ENCODE measurements at regions not wholly inside any gene's neighbourhood (a gene's known extent, or its start where the extent isn't known, plus 50 kb on each side); places are given as distances from the start of the nearest gene placed in this dataset.
"Not testable (repeated sequence)": the region's sequence is repeated elsewhere in the genome, so short reads cannot be mapped to it uniquely, and the experiment has no call there.

DNA sequence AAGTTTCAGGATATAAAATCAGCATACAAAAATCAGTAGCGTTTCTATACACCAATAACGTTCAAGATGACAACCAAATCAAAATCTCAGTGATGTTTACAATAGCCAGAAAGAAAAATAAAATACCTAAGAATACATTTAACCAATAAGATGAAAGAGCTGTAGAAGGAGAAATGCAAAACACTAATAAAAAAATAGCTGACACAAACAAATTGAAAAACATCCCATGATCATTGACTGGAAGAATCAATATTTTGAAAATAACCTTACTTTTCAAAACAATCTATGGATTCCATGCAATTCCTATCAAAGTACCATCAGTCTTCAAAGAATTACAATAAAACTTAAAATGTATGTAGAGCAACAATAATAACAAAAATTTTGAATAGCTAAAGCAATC lies 1096.3 kb downstream of the FAT4 start:
- Mint-ChIP-seq H3K9me3 (peaks cover 4 to 6% of the 10 kb centered on the region in 2 donors), H3K36me3 (no peaks in the 10 kb centered on the region), H3K27me3 (no peaks in the 10 kb centered on the region), H3K27ac (no peak overlapping the region), H3K4me1 (no peaks in the 10 kb centered on the region), H3K4me3 (no peak overlapping the region)
- ATAC-seq (replicated peaks), result no peak
- no peak for DNase-seq

DNA sequence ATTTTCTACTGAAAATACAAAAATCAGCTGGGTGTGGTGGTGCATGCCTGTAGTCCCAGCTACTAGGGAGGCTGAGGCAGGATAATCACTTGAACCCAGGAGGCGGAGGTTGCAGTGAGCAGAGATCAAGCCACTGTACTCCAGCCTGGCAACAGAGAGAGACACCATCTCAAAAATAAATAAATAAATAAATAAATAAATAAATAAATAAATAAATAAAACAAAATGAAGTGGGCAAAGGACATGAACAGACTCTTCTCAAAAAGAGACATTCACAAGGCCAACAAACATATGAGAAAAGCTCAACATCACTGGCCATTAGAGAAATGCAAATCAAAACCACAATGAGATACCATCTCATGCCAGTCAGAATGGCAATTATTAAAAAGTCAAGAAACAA lies 1097.6 kb downstream of the FAT4 start:
- H3K27ac Mint-ChIP-seq; DNase-seq; ATAC-seq (replicated peaks); H3K27me3 Mint-ChIP-seq; H3K4me3 Mint-ChIP-seq; H3K36me3 Mint-ChIP-seq; H3K4me1 Mint-ChIP-seq; H3K9me3 Mint-ChIP-seq: not testable (repeated sequence)

DNA sequence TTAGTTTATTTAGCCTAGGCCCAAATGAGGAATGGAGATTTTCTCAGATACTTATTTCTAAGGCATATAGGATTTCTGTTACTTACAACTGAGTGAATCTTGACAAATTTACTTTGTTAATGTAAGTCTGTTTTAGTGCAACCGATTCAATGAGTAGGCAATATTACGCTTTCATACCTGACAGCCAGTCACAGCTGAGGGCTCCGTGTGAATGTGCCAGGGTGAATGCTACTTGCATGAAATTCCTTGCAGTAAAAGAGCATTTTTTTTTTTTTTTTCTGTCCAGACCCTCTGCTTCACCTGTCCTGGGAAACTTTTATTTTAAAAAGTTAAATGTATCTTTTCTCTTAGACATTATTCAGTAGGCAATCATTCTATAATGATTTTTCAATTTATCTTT lies 1100.0 kb downstream of the FAT4 start:
- H3K36me3 Mint-ChIP-seq, result no peaks in the 10 kb centered on the region
- no peak for ATAC-seq (replicated peaks)
- H3K4me3 Mint-ChIP-seq, result no peak overlapping the region
- no peak overlapping the region for H3K27ac Mint-ChIP-seq
- no peak for DNase-seq
- peaks cover 9% of the 10 kb centered on the region in 2 donors for H3K9me3 Mint-ChIP-seq
- no peaks in the 10 kb centered on the region for H3K4me1 Mint-ChIP-seq
- H3K27me3 Mint-ChIP-seq, result no peaks in the 10 kb centered on the region

DNA sequence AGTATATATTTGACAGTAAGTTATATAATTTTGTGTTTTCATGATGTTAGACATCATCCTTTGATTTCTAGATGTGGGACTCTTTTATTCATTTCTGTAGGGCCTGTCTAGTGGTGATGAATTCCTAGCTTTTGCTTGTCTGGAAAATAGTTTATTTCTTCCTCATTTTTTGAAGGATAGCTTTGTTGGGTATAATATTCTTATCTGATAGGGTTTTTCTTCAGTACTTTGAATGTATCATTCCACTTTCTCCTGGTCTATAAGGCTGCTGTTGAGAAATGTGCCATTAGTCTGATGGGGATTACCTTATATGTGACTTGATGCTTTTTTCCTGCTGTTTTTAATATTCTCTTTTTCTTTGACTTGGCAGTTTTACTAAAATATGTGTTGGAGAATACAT lies 1104.5 kb downstream of the FAT4 start:
- no peaks in the 10 kb centered on the region for H3K4me1 Mint-ChIP-seq
- H3K27me3 Mint-ChIP-seq, result no peaks in the 10 kb centered on the region
- DNase-seq, result no peak
- no peak overlapping the region for H3K27ac Mint-ChIP-seq
- H3K4me3 Mint-ChIP-seq, result no peak overlapping the region
- H3K36me3 Mint-ChIP-seq, result no peaks in the 10 kb centered on the region
- peaks cover 11 to 13% of the 10 kb centered on the region in 2 donors for H3K9me3 Mint-ChIP-seq
- no peak for ATAC-seq (replicated peaks)

DNA sequence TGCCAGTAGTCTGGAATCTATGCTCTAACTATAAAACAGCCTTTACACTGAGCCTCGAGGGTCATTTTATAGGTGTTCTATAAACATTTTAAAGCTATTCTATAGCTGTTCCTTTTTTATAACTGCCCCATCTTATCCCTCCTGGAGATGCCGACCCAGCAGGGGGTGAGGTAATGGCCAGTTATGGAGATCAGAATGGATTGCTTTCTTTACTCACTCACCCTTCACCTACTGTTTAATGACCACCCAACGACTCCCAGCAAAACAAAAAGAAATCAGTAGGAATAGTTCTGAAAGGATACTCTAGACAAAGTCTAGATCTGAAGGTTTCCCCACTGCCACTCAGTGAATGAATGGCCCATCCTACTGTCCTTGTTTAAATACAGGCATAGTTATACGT lies 1113.1 kb downstream of the FAT4 start:
- peaks cover 0 to 4% of the 10 kb centered on the region in 2 donors for H3K9me3 Mint-ChIP-seq
- no peak overlapping the region for H3K27ac Mint-ChIP-seq
- H3K27me3 Mint-ChIP-seq, result no peaks in the 10 kb centered on the region
- DNase-seq, result no peak
- H3K36me3 Mint-ChIP-seq, result no peaks in the 10 kb centered on the region
- H3K4me1 Mint-ChIP-seq, result no peaks in the 10 kb centered on the region
- no peak overlapping the region for H3K4me3 Mint-ChIP-seq
- ATAC-seq (replicated peaks), result no peak

DNA sequence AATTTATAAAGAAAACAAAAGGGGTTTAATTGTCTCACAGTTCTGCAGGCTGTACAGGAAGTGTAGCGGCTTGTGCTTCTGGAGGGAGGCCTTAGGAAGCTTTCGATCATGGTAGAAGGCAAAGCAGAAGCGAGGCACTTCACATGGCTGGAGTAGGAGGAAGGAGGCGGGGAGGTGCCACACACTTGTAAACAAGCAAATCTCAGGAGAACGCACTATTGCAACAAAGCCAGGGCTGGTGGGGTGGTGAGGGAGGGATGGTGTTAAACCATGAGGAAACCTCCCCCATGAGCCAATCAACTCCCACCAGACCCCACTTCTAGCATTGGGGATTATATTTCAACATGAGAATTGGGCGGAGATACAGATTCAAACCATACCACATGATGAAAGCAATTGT lies 1116.3 kb downstream of the FAT4 start:
- H3K4me3 Mint-ChIP-seq, result no peak overlapping the region
- H3K36me3 Mint-ChIP-seq, result no peaks in the 10 kb centered on the region
- H3K4me1 Mint-ChIP-seq, result no peaks in the 10 kb centered on the region
- ATAC-seq (replicated peaks) (no peak), DNase-seq (no peak)
- no peaks in the 10 kb centered on the region for H3K27me3 Mint-ChIP-seq
- no peak overlapping the region for H3K27ac Mint-ChIP-seq
- H3K9me3 Mint-ChIP-seq, result peaks cover 0 to 4% of the 10 kb centered on the region in 2 donors

DNA sequence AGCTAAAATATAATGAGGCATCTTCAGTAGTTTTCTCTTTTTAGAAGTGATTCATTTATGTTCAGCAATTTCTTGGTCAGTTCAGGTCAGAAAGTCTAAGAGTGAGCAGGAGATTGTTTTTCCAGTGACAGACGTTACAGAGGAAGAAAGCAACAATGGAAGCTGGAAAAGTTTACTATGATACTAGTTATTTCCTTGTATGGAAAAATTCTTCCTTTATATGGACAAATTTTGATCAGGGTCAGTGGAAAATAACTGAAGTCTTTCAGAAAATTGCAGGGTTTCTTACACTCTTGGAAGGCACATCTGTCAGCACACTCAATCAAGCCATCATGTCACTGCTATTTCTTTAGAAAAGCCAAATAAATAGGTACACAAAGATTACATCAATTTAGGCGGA lies 1120.7 kb downstream of the FAT4 start:
- Mint-ChIP-seq H3K27ac (no peak overlapping the region), H3K4me3 (no peak overlapping the region), H3K27me3 (no peaks in the 10 kb centered on the region), H3K4me1 (no peaks in the 10 kb centered on the region), H3K9me3 (peaks cover 0 to 4% of the 10 kb centered on the region in 2 donors), H3K36me3 (no peaks in the 10 kb centered on the region)
- no peak for DNase-seq
- no peak for ATAC-seq (replicated peaks)

DNA sequence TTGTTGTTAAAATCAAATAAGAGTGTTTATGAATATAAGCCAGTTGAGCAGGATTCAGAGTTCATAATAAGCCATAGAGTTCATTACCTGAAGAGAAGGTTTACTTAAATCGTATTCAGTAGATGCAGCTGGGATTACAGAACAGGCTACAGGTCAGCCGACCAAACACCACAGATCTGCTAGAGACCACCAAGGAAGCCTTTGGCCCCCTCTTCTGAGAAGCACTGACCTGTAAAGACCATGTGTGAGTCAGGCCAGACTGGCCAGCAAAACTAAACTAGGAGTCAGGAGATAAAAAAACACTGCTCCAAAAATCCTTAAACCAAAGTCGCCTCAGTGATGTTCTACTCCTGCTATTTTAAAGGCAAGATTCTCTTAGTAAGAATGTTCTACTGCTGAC lies 1125.5 kb downstream of the FAT4 start:
- DNase-seq (no peak), ATAC-seq (replicated peaks) (no peak)
- peaks cover 2 to 4% of the 10 kb centered on the region in 2 donors for H3K9me3 Mint-ChIP-seq
- H3K27ac Mint-ChIP-seq, result no peak overlapping the region
- H3K36me3 Mint-ChIP-seq, result no peaks in the 10 kb centered on the region
- H3K4me3 Mint-ChIP-seq, result no peak overlapping the region
- H3K4me1 Mint-ChIP-seq, result no peaks in the 10 kb centered on the region
- H3K27me3 Mint-ChIP-seq, result no peaks in the 10 kb centered on the region

DNA sequence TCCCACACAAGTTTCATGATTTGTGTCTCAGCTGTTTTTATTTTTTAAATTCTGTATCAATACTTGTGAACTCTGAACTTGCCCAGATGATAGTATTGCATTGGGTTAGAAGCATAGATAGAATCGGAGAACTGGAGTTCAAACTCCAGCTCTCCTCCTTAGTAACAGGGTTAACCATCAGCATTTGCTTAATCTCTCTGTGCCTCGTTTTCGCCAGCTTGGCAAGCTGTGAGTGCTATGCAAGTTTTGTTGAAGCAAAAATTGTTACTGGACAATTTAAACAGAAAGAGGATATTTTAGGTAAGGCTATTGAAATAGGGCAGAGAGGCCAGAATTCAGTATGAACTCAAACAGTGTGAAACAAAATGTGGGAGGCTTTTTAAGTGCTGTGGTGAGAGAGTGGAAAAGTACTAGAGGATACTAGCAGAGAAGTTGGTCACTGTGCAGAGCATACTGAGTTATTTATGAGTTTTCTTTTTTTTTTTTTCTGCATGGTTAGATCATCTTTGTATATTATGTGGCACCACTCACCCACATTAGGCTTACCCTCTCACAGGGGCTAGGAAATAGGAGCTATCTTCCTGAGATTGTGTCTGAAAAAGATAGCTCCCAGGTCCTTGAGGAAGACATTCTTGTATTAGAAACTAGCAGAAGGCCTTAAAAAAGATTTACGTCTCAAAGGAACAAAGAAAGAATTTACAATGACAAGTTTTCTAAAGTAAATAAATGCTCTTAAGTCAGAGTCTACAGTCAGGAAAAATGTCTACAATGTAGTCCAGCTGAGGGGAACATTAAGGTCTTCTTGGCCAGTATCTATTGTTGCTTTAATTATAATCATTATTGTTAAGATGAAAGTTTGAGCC lies 1126.6 kb downstream of the FAT4 start:
- Mint-ChIP-seq H3K36me3 (no peaks in the 10 kb centered on the region), H3K27me3 (no peaks in the 10 kb centered on the region), H3K9me3 (peaks cover 2 to 4% of the 10 kb centered on the region in 2 donors), H3K4me3 (no peak overlapping the region), H3K4me1 (no peaks in the 10 kb centered on the region), H3K27ac (no peak overlapping the region)
- DNase-seq (no peak), ATAC-seq (replicated peaks) (no peak)

DNA sequence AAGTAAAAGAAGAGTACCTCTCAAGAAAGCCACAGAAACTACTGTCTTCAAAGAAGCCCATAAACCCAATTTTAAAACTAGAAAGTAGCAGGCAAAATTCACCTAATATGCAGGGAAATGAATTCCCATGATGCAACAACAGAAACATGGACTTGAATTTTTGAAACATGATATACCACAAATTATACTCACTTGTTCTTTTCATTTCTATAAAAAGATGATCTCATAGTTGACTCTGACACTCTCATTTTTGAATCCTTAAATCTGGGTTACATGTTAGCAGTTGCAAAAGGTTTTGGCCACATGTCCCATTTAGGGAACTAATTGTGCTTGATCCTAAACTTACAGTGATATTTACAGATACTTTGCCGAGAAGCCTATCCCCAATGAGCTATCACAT lies 1130.8 kb downstream of the FAT4 start:
- ATAC-seq (replicated peaks), result no peak
- no peak overlapping the region for H3K27ac Mint-ChIP-seq
- H3K27me3 Mint-ChIP-seq, result no peaks in the 10 kb centered on the region
- H3K4me1 Mint-ChIP-seq, result no peaks in the 10 kb centered on the region
- H3K4me3 Mint-ChIP-seq, result no peak overlapping the region
- DNase-seq, result no peak
- peaks cover 0 to 2% of the 10 kb centered on the region in 2 donors for H3K9me3 Mint-ChIP-seq
- H3K36me3 Mint-ChIP-seq, result no peaks in the 10 kb centered on the region

DNA sequence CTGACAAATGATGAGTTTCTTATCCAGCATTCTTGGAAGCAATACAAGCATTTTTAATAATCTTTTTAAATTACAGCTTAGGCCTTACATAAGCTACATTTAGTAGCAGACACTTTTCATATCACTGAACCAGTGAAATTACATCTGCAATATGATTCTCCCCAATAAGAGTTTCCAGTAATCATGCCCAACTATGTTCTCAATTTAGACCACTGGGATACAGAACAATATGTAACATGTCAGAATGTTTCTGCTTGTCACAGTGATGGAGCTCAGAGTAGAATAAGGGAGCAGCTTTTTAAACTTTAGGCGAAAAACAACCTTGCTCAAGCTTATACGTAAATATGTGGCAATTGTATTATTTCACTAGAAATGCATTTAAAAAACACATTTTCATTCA lies 1132.2 kb downstream of the FAT4 start:
- no peaks in the 10 kb centered on the region for H3K36me3 Mint-ChIP-seq
- H3K27me3 Mint-ChIP-seq, result no peaks in the 10 kb centered on the region
- H3K4me3 Mint-ChIP-seq, result no peak overlapping the region
- no peaks in the 10 kb centered on the region for H3K4me1 Mint-ChIP-seq
- DNase-seq (no peak), ATAC-seq (replicated peaks) (no peak)
- peaks cover 0 to 4% of the 10 kb centered on the region in 2 donors for H3K9me3 Mint-ChIP-seq
- H3K27ac Mint-ChIP-seq, result no peak overlapping the region

DNA sequence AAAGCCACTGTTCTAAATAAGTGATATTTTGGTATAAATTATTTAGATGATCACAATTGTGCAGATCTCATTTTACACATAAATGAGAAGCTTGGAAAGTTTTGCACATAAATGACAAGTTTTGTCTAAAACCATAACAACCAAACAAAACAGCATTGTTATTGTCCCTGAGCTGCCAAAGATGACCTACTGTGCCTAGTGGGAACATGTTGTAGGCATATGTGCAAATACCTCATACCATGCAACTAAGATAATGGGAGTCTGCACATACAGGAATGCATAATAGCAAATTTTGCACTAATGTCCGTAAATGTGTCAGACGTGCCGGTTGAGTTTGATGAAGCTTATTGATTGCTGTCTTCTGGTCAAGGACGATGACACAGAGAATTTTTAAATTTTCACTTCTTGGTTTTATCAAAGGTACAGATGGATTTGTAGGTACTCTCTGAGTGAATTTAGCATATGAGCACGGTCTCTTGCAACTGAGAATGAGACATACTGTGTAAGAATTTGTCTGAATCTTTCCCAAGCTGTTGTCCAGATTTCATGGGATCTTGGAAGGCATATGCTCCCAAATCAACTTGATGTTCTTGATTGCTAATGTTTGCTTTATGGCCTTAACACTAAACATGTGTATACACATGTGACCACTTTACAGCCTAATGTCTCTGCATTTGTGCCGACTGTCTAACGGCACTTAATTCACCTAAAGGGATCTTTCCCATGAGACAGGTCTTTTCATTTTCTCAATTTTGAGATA lies 1133.5 kb downstream of the FAT4 start:
- Mint-ChIP-seq H3K27me3 (no peaks in the 10 kb centered on the region), H3K27ac (no peak overlapping the region), H3K4me3 (no peak overlapping the region), H3K36me3 (no peaks in the 10 kb centered on the region), H3K4me1 (no peaks in the 10 kb centered on the region), H3K9me3 (peaks cover 0 to 4% of the 10 kb centered on the region in 2 donors)
- DNase-seq (no peak), ATAC-seq (replicated peaks) (no peak)

DNA sequence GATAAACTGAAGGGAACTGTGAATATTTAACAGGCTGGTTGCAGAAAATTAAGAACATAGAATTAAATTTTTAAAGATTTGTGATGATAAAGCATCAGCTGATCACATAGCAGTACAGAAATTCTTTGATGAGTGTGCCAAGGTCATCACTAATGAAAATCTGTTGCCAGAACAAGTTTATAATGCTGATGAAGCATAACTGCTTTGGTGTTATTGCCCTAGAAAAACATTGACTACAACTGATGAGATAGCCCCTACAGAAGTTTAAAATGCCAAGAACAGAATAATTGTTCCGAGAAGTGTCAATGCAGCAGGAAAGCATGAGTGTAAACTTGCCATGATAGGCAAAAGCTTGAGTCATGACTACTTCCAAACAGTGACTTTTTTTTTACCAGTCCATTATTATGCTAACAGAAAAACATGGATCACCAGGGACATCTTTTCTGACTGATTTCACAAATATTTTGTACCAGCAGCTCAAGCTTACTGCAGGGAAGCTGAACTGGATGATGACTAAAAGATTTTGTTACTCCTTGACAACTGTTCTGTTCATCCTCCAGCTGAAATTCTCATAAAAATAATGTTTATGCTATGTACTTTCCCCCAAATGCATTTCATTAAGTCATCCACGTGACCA lies 1136.6 kb downstream of the FAT4 start:
- H3K27ac Mint-ChIP-seq, result no peak overlapping the region
- H3K4me1 Mint-ChIP-seq, result no peaks in the 10 kb centered on the region
- peaks cover 0 to 1% of the 10 kb centered on the region in 2 donors for H3K9me3 Mint-ChIP-seq
- H3K4me3 Mint-ChIP-seq, result no peak overlapping the region
- no peaks in the 10 kb centered on the region for H3K27me3 Mint-ChIP-seq
- ATAC-seq (replicated peaks), result no peak
- H3K36me3 Mint-ChIP-seq, result no peaks in the 10 kb centered on the region
- DNase-seq, result no peak

DNA sequence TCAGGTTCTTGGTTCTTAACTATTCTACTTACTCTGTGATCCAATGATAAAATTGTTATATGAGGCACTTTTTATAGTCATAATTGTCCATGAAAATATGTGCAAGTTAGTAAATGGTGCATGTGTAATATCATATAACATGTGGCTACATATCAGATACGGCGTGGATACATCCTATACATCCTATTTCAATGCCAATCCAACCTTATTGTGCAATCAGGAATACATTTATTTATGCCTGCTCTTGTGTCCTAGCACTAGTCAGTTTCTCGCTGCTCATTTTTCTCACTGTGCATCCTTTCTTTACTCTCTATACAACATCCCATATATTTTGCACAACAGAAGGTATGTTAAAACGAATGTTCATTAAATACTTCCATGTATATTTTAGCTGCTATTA lies 1141.1 kb downstream of the FAT4 start:
- ATAC-seq (replicated peaks) (no peak), DNase-seq (no peak)
- Mint-ChIP-seq H3K4me1 (no peaks in the 10 kb centered on the region), H3K36me3 (no peaks in the 10 kb centered on the region), H3K4me3 (no peak overlapping the region), H3K27me3 (no peaks in the 10 kb centered on the region), H3K27ac (no peak overlapping the region), H3K9me3 (peaks cover 0 to 2% of the 10 kb centered on the region in 2 donors)

DNA sequence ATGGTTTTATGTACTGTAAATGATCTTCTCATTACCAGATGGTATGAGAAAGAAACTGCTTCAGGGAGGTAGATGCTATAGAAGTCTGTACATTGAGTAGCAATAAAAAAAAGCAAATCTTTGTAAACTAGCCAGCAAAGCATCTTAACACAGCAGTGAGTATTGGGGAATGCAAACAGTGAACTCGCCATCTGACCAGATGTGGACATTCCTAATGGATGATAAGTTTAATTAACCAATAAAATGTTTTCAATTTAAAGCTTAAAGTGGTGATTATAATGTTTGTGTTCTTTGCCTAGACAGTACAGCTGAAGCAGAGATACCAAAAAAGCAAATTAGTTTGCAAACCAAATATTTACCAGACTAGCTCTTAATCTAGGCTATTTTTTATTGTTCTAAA lies 1144.2 kb downstream of the FAT4 start:
- H3K36me3 Mint-ChIP-seq, result no peaks in the 10 kb centered on the region
- no peak overlapping the region for H3K4me3 Mint-ChIP-seq
- peaks cover 0 to 1% of the 10 kb centered on the region in 2 donors for H3K9me3 Mint-ChIP-seq
- H3K27me3 Mint-ChIP-seq, result no peaks in the 10 kb centered on the region
- ATAC-seq (replicated peaks) (no peak), DNase-seq (no peak)
- H3K4me1 Mint-ChIP-seq, result no peaks in the 10 kb centered on the region
- no peak overlapping the region for H3K27ac Mint-ChIP-seq
